ENCODE measurements at regions not wholly inside any gene's neighbourhood (a gene's known extent, or its start where the extent isn't known, plus 50 kb on each side); places are given as distances from the start of the nearest gene placed in this dataset.

GRCh38 chr5:56432321-56432720 is 199.2 kb upstream of the ANKRD55 start:
- TF ChIP-seq CTCF (IDR thresholded peaks at IDR 0.05; ENCODE audit: low read depth, low read length) (no peak), POLR2A (IDR thresholded peaks at IDR 0.05; ENCODE audit: extremely low read depth, insufficient read length) (no peak), MAX (IDR thresholded peaks at IDR 0.05; ENCODE audit: low read depth, low read length) (no peak), MYC (IDR thresholded peaks at IDR 0.05; ENCODE audit: low read depth, low read length) (no peak)
